ENCODE measurements at regions not wholly inside any gene's neighbourhood (a gene's known extent, or its start where the extent isn't known, plus 50 kb on each side); places are given as distances from the start of the nearest gene placed in this dataset.

GRCh38 chr4:162510115-162510514 is 346.3 kb upstream of the FSTL5 start:
- TF ChIP-seq EZH2 (IDR thresholded peaks at IDR 0.05; ENCODE audit: borderline replicate concordance, low read depth, low read length, poor library complexity, severe bottlenecking) (no peak), CTCF (conservative IDR thresholded peaks at IDR 0.05; ENCODE audit: low read depth, low read length) (no peak)

Measured in A673 (cell line).